IgD-negative memory B cell (primary cell): ENCODE measurements at regions not wholly inside any gene's neighbourhood (a gene's known extent, or its start where the extent isn't known, plus 50 kb on each side); places are given as distances from the start of the nearest gene placed in this dataset.

Experiments
- H3K27ac Mint-ChIP-seq, 3 donors: one replicate each; pipeline ENCODE4 v1.8.0; 2020 to 2022; ENCODE audit warnings: mild to moderate bottlenecking in 3 of 3, mixed read lengths in 3 of 3, moderate library complexity in 1 of 3
- H3K27me3 Mint-ChIP-seq: one replicate; pipeline ENCODE4 v1.8.0; 2021; ENCODE audit warnings: mixed read lengths
- H3K36me3 Mint-ChIP-seq: one replicate; pipeline ENCODE4 v1.8.0; 2020; ENCODE audit warnings: mild to moderate bottlenecking, mixed read lengths
- H3K4me1 Mint-ChIP-seq, 3 donors: one replicate each; pipeline ENCODE4 v1.8.0; 2020 to 2022; ENCODE audit warnings: mixed read lengths in 3 of 3, mild to moderate bottlenecking in 1 of 3
- H3K4me3 Mint-ChIP-seq, 4 donors: one replicate each; pipeline ENCODE4 v1.8.0; 2020 to 2022; ENCODE audit warnings: mild to moderate bottlenecking in 4 of 4, mixed read lengths in 4 of 4, moderate library complexity in 3 of 4
- H3K9me3 Mint-ChIP-seq, 3 donors: one replicate each; pipeline ENCODE4 v1.8.0; 2020 to 2021; ENCODE audit warnings: mixed read lengths in 3 of 3, mild to moderate bottlenecking in 1 of 3

GRCh38 chr10:131500892-131501291 lies 189.4 kb upstream of the TCERG1L start:
- no peaks in the 10 kb centered on the region for H3K27me3 Mint-ChIP-seq
- no peaks in the 10 kb centered on the region for H3K4me1 Mint-ChIP-seq
- no peak overlapping the region for H3K4me3 Mint-ChIP-seq
- H3K36me3 Mint-ChIP-seq: peaks cover 1% of the 10 kb centered on the region
- H3K9me3 Mint-ChIP-seq: peaks cover 2 to 25% (median 21%) of the 10 kb centered on the region in 3 donors
- H3K27ac Mint-ChIP-seq: peak overlapping the region in 1 of 3 donors; percentile 53

- Mint-ChIP-seq H3K4me3 (no peak overlapping the region), H3K27me3 (no peaks in the 10 kb centered on the region), H3K36me3 (peaks cover 1% of the 10 kb centered on the region), H3K4me1 (no peaks in the 10 kb centered on the region), H3K9me3 (peaks cover 2 to 25% (median 23%) of the 10 kb centered on the region in 3 donors), H3K27ac (no peak overlapping the region)
These were observed 192.5 kb upstream of the TCERG1L start for GRCh38 chr10:131503992-131504391.

- no peaks in the 10 kb centered on the region for H3K4me1 Mint-ChIP-seq
- no peak overlapping the region for H3K27ac Mint-ChIP-seq
- H3K36me3 Mint-ChIP-seq: no peaks in the 10 kb centered on the region
- peaks cover 4 to 6% (median 4%) of the 10 kb centered on the region in 3 donors for H3K9me3 Mint-ChIP-seq
- H3K27me3 Mint-ChIP-seq: peaks cover under 1% of the 10 kb centered on the region
- H3K4me3 Mint-ChIP-seq: no peak overlapping the region
These were observed 199.9 kb upstream of the TCERG1L start for GRCh38 chr10:131511391-131511790.

- H3K9me3 Mint-ChIP-seq: peaks cover 4 to 7% (median 6%) of the 10 kb centered on the region in 3 donors
- no peaks in the 10 kb centered on the region for H3K36me3 Mint-ChIP-seq
- H3K4me1 Mint-ChIP-seq: no peaks in the 10 kb centered on the region
- H3K4me3 Mint-ChIP-seq: no peak overlapping the region
- H3K27me3 Mint-ChIP-seq: peaks cover 1% of the 10 kb centered on the region
- no peak overlapping the region for H3K27ac Mint-ChIP-seq
These were observed 201.3 kb upstream of the TCERG1L start for GRCh38 chr10:131512852-131513251.

- Mint-ChIP-seq H3K4me3 (no peak overlapping the region), H3K9me3 (peaks cover 4 to 6% (median 6%) of the 10 kb centered on the region in 3 donors), H3K27ac (no peak overlapping the region), H3K27me3 (peaks cover 1% of the 10 kb centered on the region), H3K36me3 (no peaks in the 10 kb centered on the region), H3K4me1 (no peaks in the 10 kb centered on the region)
These were observed 201.9 kb upstream of the TCERG1L start for GRCh38 chr10:131513445-131513844.

GRCh38 chr10:131513901-131514300 lies 202.4 kb upstream of the TCERG1L start:
- no peaks in the 10 kb centered on the region for H3K4me1 Mint-ChIP-seq
- no peaks in the 10 kb centered on the region for H3K36me3 Mint-ChIP-seq
- no peak overlapping the region for H3K4me3 Mint-ChIP-seq
- H3K9me3 Mint-ChIP-seq: peaks cover 4 to 6% (median 4%) of the 10 kb centered on the region in 3 donors
- H3K27me3 Mint-ChIP-seq: peaks cover 1% of the 10 kb centered on the region
- H3K27ac Mint-ChIP-seq: no peak overlapping the region

- Mint-ChIP-seq H3K27ac (no peak overlapping the region), H3K9me3 (peaks cover 2 to 6% (median 3%) of the 10 kb centered on the region in 3 donors), H3K36me3 (no peaks in the 10 kb centered on the region), H3K27me3 (peaks cover 1% of the 10 kb centered on the region), H3K4me3 (no peak overlapping the region), H3K4me1 (no peaks in the 10 kb centered on the region)
These were observed 202.9 kb upstream of the TCERG1L start for GRCh38 chr10:131514454-131514853.

- H3K27me3 Mint-ChIP-seq: peaks cover 1% of the 10 kb centered on the region
- H3K9me3 Mint-ChIP-seq: peaks cover 0 to 3% (median 0%) of the 10 kb centered on the region in 3 donors
- no peaks in the 10 kb centered on the region for H3K36me3 Mint-ChIP-seq
- no peak overlapping the region for H3K4me3 Mint-ChIP-seq
- H3K4me1 Mint-ChIP-seq: no peaks in the 10 kb centered on the region
- no peak overlapping the region for H3K27ac Mint-ChIP-seq
These were observed 204.8 kb upstream of the TCERG1L start for GRCh38 chr10:131516285-131516684.

- no peaks in the 10 kb centered on the region for H3K36me3 Mint-ChIP-seq
- H3K4me1 Mint-ChIP-seq: no peaks in the 10 kb centered on the region
- H3K27me3 Mint-ChIP-seq: peaks cover 1% of the 10 kb centered on the region
- no peak overlapping the region for H3K4me3 Mint-ChIP-seq
- H3K9me3 Mint-ChIP-seq: peaks cover 0 to 3% (median 0%) of the 10 kb centered on the region in 3 donors
- no peak overlapping the region for H3K27ac Mint-ChIP-seq
These were observed 206.3 kb upstream of the TCERG1L start for GRCh38 chr10:131517781-131518180.

- no peaks in the 10 kb centered on the region for H3K4me1 Mint-ChIP-seq
- H3K4me3 Mint-ChIP-seq: no peak overlapping the region
- H3K27ac Mint-ChIP-seq: no peak overlapping the region
- peaks cover 1% of the 10 kb centered on the region for H3K27me3 Mint-ChIP-seq
- no peaks in the 10 kb centered on the region for H3K36me3 Mint-ChIP-seq
- H3K9me3 Mint-ChIP-seq: peaks cover 2 to 12% (median 5%) of the 10 kb centered on the region in 3 donors
These were observed 208.4 kb upstream of the TCERG1L start for GRCh38 chr10:131519723-131520605.

GRCh38 chr10:131531265-131532190 lies 220.0 kb upstream of the TCERG1L start:
- H3K4me3 Mint-ChIP-seq: no peak overlapping the region
- H3K4me1 Mint-ChIP-seq: peaks cover 0 to 2% (median 0%) of the 10 kb centered on the region in 3 donors
- peaks cover 0 to 5% (median 2%) of the 10 kb centered on the region in 3 donors for H3K9me3 Mint-ChIP-seq
- H3K36me3 Mint-ChIP-seq: no peaks in the 10 kb centered on the region
- H3K27ac Mint-ChIP-seq: no peak overlapping the region
- H3K27me3 Mint-ChIP-seq: no peaks in the 10 kb centered on the region

GRCh38 chr10:131532291-131532690 lies 220.8 kb upstream of the TCERG1L start:
- Mint-ChIP-seq H3K4me1 (peaks cover 0 to 2% (median 0%) of the 10 kb centered on the region in 3 donors), H3K9me3 (peaks cover 0 to 5% (median 2%) of the 10 kb centered on the region in 3 donors), H3K4me3 (no peak overlapping the region), H3K36me3 (no peaks in the 10 kb centered on the region), H3K27ac (no peak overlapping the region), H3K27me3 (no peaks in the 10 kb centered on the region)

- Mint-ChIP-seq H3K9me3 (peaks cover 0 to 5% (median 2%) of the 10 kb centered on the region in 3 donors), H3K27ac (no peak overlapping the region), H3K4me1 (peaks cover 0 to 2% (median 0%) of the 10 kb centered on the region in 3 donors), H3K4me3 (no peak overlapping the region), H3K36me3 (no peaks in the 10 kb centered on the region), H3K27me3 (no peaks in the 10 kb centered on the region)
These were observed 221.3 kb upstream of the TCERG1L start for GRCh38 chr10:131532745-131533341.

- Mint-ChIP-seq H3K4me3 (no peak overlapping the region), H3K27me3 (no peaks in the 10 kb centered on the region), H3K4me1 (peaks cover 0 to 2% (median 0%) of the 10 kb centered on the region in 3 donors), H3K36me3 (no peaks in the 10 kb centered on the region), H3K27ac (no peak overlapping the region), H3K9me3 (peaks cover 0 to 3% (median 0%) of the 10 kb centered on the region in 3 donors)
These were observed 222.5 kb upstream of the TCERG1L start for GRCh38 chr10:131533846-131534526.
